SW480 (cell line): ENCODE measurements at regions not wholly inside any gene's neighbourhood (a gene's known extent, or its start where the extent isn't known, plus 50 kb on each side); places are given as distances from the start of the nearest gene placed in this dataset.
A peak's percentile ranks its signal among the peaks of the same experiment; 100 is the strongest.
"Not testable (repeated sequence)": the region's sequence is repeated elsewhere in the genome, so short reads cannot be mapped to it uniquely, and the experiment has no call there.

Experiments
- DNase-seq: peaks from one replicate; pipeline ENCODE4 v3.0.0-alpha.2; 2016; ENCODE audit warnings: low spot score

DNA sequence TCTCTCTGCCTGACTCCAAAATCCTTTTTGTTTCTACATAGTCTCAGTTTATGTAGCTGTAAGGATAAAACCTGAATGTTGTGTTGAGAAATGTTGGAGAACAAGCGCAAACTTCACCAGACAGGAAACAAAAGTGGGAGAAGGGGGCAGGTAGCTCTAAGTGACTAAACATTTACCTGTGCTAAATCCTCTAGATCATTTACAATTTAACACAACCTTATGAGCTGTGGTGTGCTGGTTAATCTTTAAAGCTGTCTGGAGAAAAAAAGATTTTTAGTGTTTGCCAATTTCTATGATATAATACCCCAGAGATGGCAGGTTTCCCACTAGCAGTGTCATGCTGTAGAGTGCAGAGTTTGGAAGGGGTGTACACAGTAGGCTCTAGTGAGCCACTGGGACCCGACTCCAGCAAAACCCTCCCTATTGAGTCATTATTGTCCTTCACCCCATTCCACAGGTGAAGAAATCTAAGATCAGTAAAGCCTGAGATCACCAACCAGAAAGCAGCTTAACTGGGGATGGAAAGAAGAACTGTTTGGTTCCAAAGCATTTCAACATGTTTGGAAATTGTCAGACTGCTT is 992.0 kb downstream of the DCDC2C start:
- DNase-seq, result no peak

DNA sequence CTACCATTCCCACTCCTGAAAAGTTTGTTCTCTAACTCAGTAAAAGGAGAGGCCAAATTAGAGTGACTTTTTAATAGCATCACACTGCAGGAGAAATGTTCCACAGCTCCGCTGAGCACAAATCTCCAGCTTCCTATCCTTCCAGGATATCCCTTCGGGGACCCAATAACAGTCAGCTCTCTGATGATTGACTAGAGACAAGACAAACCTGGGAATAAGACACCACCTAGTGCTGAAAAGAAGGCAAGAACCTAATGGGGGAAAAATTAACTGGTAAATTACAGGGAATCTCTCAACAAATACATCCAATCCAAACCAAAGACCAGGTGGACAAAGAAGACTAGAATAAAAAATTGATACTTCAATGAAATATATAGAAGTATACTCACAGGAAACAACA is 977.1 kb upstream of the SOX11 start:
- peak; percentile 45 for DNase-seq

GRCh38 chr2:4718777-4719176 is 973.4 kb upstream of the SOX11 start:
- DNase-seq, result no peak

- no peak for DNase-seq
Measured at GRCh38 chr2:4725618-4726017, 966.6 kb upstream of the SOX11 start.

GRCh38 chr2:4732560-4732959 is 959.6 kb upstream of the SOX11 start:
- no peak for DNase-seq

- DNase-seq, result peak; percentile 6
Measured at GRCh38 chr2:4745056-4745991, 946.9 kb upstream of the SOX11 start.

GRCh38 chr2:4753721-4754120 is 938.5 kb upstream of the SOX11 start:
- DNase-seq, result no peak

DNA sequence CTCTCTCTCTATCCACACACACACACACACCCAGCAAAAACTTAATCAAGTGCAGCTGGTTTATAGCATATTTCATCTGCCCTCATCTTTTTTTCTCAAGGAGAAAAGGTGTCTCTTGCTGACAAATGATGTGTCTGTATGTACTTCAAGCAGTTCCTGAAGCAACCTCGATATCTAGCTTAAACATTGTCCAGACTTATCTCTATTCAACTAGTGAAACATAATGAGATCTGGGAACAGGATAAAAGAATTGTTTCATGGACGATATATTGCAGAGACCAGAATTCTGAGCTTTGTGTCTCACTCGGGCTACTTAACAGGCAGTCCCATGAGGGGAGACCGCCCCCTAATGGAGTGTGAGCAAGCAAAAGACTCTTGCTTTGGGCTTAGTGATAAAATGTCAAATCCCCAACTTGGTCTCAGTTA is 929.2 kb upstream of the SOX11 start:
- DNase-seq, result peak; percentile 47

GRCh38 chr2:4765787-4766530 is 926.2 kb upstream of the SOX11 start:
- no peak for DNase-seq

DNA sequence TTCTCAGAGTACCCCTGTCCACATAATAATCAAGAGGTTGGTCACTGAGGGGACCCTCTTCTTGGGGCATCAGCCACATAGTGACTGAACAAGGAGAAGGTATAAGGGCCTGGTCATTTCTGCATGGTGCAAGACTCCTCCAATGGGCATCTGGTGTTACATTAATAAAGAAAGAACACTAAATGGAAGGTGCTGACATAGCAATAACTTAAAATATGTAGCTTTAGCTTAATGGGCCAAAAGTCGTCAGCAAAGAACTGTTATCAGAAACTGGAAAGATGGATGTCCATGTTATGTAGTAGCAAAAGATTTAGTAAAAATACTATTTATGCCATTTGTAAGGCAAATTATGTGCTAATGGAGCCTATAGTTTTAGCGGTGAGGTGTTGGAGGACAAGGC is 916.5 kb upstream of the SOX11 start:
- DNase-seq, result no peak

DNA sequence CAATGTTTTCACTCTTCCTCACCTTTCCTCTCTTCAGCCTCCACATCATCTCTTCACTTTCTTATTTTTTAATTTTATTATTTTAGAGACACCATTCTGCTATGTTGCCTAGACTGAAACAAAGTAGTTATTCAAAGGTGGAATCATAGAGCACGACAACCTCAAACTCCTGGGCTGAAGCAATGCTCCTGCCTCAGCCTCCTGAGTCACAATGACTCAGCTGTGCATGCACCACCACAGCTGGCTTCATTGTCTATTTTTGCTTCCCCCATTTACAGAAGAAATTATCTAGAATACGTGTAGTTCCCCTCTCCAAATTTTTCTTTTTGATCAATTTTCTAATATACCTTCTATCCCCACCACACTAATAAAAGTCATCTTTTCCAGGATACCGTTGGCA is 911.5 kb upstream of the SOX11 start:
- no peak for DNase-seq

- no peak for DNase-seq
Measured at GRCh38 chr2:4782647-4783046, 909.5 kb upstream of the SOX11 start.

- DNase-seq, result no peak
Measured at GRCh38 chr2:4791488-4791887, 900.7 kb upstream of the SOX11 start.

GRCh38 chr2:4792126-4792525 is 900.1 kb upstream of the SOX11 start:
- no peak for DNase-seq

DNA sequence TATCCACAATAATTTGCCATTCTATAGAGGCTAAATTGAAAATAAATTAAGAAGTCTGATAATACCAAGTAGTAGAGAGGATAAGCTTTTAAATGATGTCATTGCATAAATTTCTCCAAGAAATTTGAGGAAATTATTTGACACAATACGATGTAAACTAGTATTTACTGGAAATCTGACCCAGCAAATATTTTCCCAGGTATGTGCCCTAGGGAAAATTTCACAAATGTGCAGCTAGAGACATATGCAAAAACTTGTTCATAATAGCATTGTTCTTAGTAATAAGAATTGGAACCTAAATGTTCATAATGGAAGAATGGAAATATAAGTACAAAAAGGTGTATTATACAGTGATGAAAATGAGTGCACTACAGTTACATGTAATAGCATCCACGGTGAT is 888.8 kb upstream of the SOX11 start:
- DNase-seq, result no peak

GRCh38 chr2:4814137-4814536 is 878.0 kb upstream of the SOX11 start:
- not testable (repeated sequence) for DNase-seq

- DNase-seq, result no peak
Measured at GRCh38 chr2:4827836-4828235, 864.3 kb upstream of the SOX11 start.

GRCh38 chr2:4828682-4829374 is 863.4 kb upstream of the SOX11 start:
- no peak for DNase-seq

DNA sequence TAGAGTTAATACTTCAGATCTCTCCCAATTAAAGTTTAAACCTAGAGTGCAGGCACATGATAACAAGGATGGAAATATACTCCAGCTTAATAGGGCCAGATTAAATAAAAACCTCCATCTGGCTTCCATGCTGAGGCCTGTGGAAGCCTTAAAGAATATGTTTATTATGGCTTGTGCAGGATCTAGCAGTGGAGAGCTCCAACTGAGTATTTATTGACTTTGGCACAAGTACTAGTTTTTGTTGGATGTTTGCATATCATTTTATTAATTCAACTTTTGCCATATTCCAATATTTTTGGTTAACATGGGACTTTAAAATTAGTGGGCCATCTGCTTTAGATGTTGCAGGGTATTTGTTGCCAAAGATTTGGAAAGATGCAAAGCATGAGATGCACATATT is 860.4 kb upstream of the SOX11 start:
- DNase-seq, result no peak

DNA sequence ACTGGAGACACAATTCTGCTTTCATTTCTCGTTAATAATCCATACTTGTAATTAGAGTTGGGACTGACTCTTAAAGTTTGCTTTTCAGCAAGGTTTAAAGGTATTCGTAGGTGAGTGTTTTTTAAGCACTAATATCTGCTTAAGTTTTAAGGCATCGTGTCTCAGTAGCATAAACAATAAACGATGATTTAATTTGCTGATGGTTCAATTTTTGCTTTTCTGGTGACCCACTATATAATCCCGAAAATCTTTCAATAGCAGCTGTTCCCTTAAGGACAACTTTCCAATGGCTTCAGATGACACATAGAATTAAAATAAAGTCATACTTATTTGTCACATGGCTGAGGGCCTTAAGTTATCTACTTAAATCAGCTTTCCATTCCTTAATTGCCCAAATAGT is 859.5 kb upstream of the SOX11 start:
- no peak for DNase-seq

GRCh38 chr2:4838626-4839025 is 853.6 kb upstream of the SOX11 start:
- no peak for DNase-seq

GRCh38 chr2:4840791-4841190 is 851.4 kb upstream of the SOX11 start:
- no peak for DNase-seq
